ENCODE measurements at regions not wholly inside any gene's neighbourhood (a gene's known extent, or its start where the extent isn't known, plus 50 kb on each side); places are given as distances from the start of the nearest gene placed in this dataset.
"Not testable (repeated sequence)": the region's sequence is repeated elsewhere in the genome, so short reads cannot be mapped to it uniquely, and the experiment has no call there.

DNA sequence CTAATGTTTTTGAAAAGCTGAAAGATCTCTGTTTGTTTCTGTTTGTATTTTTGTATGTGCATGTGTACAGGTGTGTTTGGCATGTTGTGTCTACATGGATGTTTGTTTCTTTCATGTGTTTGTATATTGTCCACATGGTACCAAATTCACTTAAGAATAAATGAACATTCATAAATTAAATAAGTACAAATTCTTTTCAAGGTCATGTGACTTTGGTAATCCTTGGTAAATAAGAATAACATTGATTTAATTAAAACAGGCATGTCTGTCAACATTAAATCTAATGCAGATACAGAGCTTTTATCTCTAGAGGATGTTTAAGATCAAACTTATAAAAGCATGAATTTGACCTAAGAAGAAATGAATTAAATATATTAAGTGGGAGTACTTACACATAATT is 219.8 kb upstream of the EPHA7 start:
- no peaks in the 10 kb centered on the region for H3K27me3 ChIP-seq (ENCODE audit: insufficient read depth, low read depth, low read length)
- H3K4me2 ChIP-seq (ENCODE audit: low read length), result no peak overlapping the region
- no peaks in the 10 kb centered on the region for H3K9me2 ChIP-seq (ENCODE audit: insufficient read depth, low read length)
- TF ChIP-seq MXI1 (conservative IDR thresholded peaks at IDR 0.05; ENCODE audit: poor library complexity, severe bottlenecking) (no peak), TAF1 (IDR thresholded peaks at IDR 0.05; ENCODE audit: low read depth) (no peak), EP300 (conservative IDR thresholded peaks at IDR 0.05; ENCODE audit: poor library complexity, severe bottlenecking) (no peak), POLR2AphosphoS5 (IDR thresholded peaks at IDR 0.05) (no peak), SMC3 (conservative IDR thresholded peaks at IDR 0.05; ENCODE audit: poor library complexity) (no peak), RAD21 (conservative IDR thresholded peaks at IDR 0.05) (no peak), EZH2 (IDR thresholded peaks at IDR 0.05; ENCODE audit: borderline replicate concordance, insufficient read depth, low read length, poor library complexity, severe bottlenecking) (no peak)
- TF ChIP-seq, protein P1, sequence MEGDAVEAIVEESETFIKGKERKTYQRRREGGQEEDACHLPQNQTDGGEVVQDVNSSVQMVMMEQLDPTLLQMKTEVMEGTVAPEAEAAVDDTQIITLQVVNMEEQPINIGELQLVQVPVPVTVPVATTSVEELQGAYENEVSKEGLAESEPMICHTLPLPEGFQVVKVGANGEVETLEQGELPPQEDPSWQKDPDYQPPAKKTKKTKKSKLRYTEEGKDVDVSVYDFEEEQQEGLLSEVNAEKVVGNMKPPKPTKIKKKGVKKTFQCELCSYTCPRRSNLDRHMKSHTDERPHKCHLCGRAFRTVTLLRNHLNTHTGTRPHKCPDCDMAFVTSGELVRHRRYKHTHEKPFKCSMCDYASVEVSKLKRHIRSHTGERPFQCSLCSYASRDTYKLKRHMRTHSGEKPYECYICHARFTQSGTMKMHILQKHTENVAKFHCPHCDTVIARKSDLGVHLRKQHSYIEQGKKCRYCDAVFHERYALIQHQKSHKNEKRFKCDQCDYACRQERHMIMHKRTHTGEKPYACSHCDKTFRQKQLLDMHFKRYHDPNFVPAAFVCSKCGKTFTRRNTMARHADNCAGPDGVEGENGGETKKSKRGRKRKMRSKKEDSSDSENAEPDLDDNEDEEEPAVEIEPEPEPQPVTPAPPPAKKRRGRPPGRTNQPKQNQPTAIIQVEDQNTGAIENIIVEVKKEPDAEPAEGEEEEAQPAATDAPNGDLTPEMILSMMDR (IDR thresholded peaks at IDR 0.05; ENCODE audit: poor library complexity, severe bottlenecking), result no peak
- TF ChIP-seq, protein P2, sequence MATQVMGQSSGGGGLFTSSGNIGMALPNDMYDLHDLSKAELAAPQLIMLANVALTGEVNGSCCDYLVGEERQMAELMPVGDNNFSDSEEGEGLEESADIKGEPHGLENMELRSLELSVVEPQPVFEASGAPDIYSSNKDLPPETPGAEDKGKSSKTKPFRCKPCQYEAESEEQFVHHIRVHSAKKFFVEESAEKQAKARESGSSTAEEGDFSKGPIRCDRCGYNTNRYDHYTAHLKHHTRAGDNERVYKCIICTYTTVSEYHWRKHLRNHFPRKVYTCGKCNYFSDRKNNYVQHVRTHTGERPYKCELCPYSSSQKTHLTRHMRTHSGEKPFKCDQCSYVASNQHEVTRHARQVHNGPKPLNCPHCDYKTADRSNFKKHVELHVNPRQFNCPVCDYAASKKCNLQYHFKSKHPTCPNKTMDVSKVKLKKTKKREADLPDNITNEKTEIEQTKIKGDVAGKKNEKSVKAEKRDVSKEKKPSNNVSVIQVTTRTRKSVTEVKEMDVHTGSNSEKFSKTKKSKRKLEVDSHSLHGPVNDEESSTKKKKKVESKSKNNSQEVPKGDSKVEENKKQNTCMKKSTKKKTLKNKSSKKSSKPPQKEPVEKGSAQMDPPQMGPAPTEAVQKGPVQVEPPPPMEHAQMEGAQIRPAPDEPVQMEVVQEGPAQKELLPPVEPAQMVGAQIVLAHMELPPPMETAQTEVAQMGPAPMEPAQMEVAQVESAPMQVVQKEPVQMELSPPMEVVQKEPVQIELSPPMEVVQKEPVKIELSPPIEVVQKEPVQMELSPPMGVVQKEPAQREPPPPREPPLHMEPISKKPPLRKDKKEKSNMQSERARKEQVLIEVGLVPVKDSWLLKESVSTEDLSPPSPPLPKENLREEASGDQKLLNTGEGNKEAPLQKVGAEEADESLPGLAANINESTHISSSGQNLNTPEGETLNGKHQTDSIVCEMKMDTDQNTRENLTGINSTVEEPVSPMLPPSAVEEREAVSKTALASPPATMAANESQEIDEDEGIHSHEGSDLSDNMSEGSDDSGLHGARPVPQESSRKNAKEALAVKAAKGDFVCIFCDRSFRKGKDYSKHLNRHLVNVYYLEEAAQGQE (IDR thresholded peaks at IDR 0.05; ENCODE audit: borderline replicate concordance), result no peak
- H3F3A ChIP-seq (ENCODE audit: insufficient read depth, low read length, poor library complexity, severe bottlenecking), result no peaks in the 10 kb centered on the region
- no peak overlapping the region for H3K9ac ChIP-seq (ENCODE audit: low read length)
- H4K20me1 ChIP-seq (ENCODE audit: insufficient read depth), result no peaks in the 10 kb centered on the region
- H3K36me3 ChIP-seq (ENCODE audit: insufficient read depth, low read length), result no peaks in the 10 kb centered on the region
- H3K79me2 ChIP-seq (replicated peaks; ENCODE audit: insufficient read depth, low read length), result no peaks in the 10 kb centered on the region
- no peak overlapping the region for H2AFZ ChIP-seq (ENCODE audit: low read depth, low read length)
- no peak overlapping the region for H3K4me3 ChIP-seq (ENCODE audit: low read length)
- H3K27ac ChIP-seq (ENCODE audit: low read length), result no peak overlapping the region
- H3K9me3 ChIP-seq (ENCODE audit: low read length), result no peaks in the 10 kb centered on the region

DNA sequence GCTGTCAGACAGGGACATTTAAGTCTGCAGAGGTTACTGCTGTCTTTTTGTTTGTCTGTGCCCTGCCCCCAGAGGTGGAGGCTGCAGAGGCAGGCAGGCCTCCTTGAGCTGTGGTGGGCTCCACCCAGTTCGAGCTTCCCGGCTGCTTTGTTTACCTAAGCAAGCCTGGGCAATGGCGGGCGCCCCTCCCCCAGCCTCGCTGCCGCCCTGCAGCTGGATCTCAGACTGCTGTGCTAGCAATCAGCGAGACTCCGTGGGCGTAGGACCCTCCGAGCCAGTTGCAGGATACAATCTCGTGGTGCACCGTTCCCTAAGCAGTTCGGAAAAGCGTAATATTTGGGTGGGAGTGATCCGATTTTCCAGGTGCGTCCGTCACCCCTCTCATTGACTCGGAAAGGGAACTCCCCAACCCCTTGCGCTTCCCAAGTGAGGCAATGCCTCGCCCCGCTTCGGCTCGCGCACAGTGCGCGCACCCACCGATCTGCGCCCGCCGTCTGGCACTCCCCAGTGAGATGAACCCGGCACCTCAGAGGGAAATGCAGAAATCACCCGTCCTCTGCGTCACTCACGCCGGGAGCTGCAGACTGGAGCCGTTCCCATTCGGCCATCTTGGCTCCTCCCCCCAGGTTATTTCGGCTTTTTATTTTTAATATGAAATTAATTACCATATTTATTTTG is 217.8 kb upstream of the EPHA7 start:
- H4K20me1 ChIP-seq (ENCODE audit: insufficient read depth); H3K27me3 ChIP-seq (ENCODE audit: insufficient read depth, low read depth, low read length); H3K36me3 ChIP-seq (ENCODE audit: insufficient read depth, low read length); H3K4me3 ChIP-seq (ENCODE audit: low read length); H3F3A ChIP-seq (ENCODE audit: insufficient read depth, low read length, poor library complexity, severe bottlenecking); H3K9me3 ChIP-seq (ENCODE audit: low read length); H3K27ac ChIP-seq (ENCODE audit: low read length); H3K79me2 ChIP-seq (replicated peaks; ENCODE audit: insufficient read depth, low read length); H3K9ac ChIP-seq (ENCODE audit: low read length); H3K9me2 ChIP-seq (ENCODE audit: insufficient read depth, low read length); H3K4me2 ChIP-seq (ENCODE audit: low read length); H2AFZ ChIP-seq (ENCODE audit: low read depth, low read length): not testable (repeated sequence)

DNA sequence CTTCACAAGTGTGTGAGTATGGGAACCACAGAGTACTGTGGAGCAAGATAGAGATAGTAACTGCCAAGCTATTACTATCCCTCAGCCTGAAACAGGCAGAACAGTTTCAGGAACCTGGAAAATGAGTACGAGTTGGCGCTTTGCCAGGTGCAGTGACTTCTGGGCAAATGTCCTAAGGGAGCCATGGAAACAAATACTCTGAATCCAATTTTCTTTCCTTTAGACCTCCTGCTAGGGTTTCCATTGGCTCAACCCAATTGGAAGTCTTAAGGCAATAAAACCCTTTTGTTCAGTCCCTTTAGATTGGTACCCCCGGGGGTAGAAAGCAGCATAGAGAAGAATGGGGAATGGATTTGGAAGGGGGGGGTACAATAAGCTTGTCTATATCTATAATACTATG is 205.0 kb upstream of the EPHA7 start:
- Histone ChIP-seq H3F3A (ENCODE audit: insufficient read depth, low read length, poor library complexity, severe bottlenecking) (no peaks in the 10 kb centered on the region), H3K9ac (ENCODE audit: low read length) (no peak overlapping the region), H4K20me1 (ENCODE audit: insufficient read depth) (no peaks in the 10 kb centered on the region), H3K27me3 (ENCODE audit: insufficient read depth, low read depth, low read length) (no peaks in the 10 kb centered on the region), H3K27ac (ENCODE audit: low read length) (no peak overlapping the region), H2AFZ (ENCODE audit: low read depth, low read length) (no peak overlapping the region), H3K4me3 (ENCODE audit: low read length) (no peak overlapping the region), H3K9me2 (ENCODE audit: insufficient read depth, low read length) (no peaks in the 10 kb centered on the region), H3K36me3 (ENCODE audit: insufficient read depth, low read length) (no peaks in the 10 kb centered on the region), H3K4me2 (ENCODE audit: low read length) (no peak overlapping the region), H3K9me3 (ENCODE audit: low read length) (no peaks in the 10 kb centered on the region), H3K79me2 (replicated peaks; ENCODE audit: insufficient read depth, low read length) (no peaks in the 10 kb centered on the region)
- TF ChIP-seq POLR2AphosphoS5 (IDR thresholded peaks at IDR 0.05) (no peak), TAF1 (IDR thresholded peaks at IDR 0.05; ENCODE audit: low read depth) (no peak), EZH2 (IDR thresholded peaks at IDR 0.05; ENCODE audit: borderline replicate concordance, insufficient read depth, low read length, poor library complexity, severe bottlenecking) (no peak), EP300 (conservative IDR thresholded peaks at IDR 0.05; ENCODE audit: poor library complexity, severe bottlenecking) (no peak), SMC3 (conservative IDR thresholded peaks at IDR 0.05; ENCODE audit: poor library complexity) (no peak), RAD21 (conservative IDR thresholded peaks at IDR 0.05) (no peak), MXI1 (conservative IDR thresholded peaks at IDR 0.05; ENCODE audit: poor library complexity, severe bottlenecking) (no peak)
- TF ChIP-seq, protein P1 (IDR thresholded peaks at IDR 0.05; ENCODE audit: poor library complexity, severe bottlenecking), result no peak
- TF ChIP-seq, protein P2 (IDR thresholded peaks at IDR 0.05; ENCODE audit: borderline replicate concordance), result no peak

Data from neural cell (in vitro differentiated cells).